Heart right ventricle (tissue), 16 donors: ENCODE measurements at regions not wholly inside any gene's neighbourhood (a gene's known extent, or its start where the extent isn't known, plus 50 kb on each side); places are given as distances from the start of the nearest gene placed in this dataset.

Experiments used
- ATAC-seq, 8 donors: fragments of 200-7000 bp; cut with Tn5 transposase; one replicate each; pipeline ENCODE4 v1.9.1; 2020; ENCODE audit warnings: mild to moderate bottlenecking in 8 of 8, moderate library complexity in 8 of 8, moderate number of reproducible peaks in 1 of 8
- DNase-seq, 2 donors: peaks; one replicate each; pipeline ENCODE4 v3.0.0-alpha.2; 2020
- H3K27ac ChIP-seq, 10 donors: fragments of 200-600 bp; sonication (generic) in 2 of 10; one replicate each; pipeline versions ENCODE4 v1.5.0 to v1.8.0; 2020 to 2022; ENCODE audit warnings: mild to moderate bottlenecking in 3 of 10
- H3K27me3 ChIP-seq, 7 donors: fragments of 200-600 bp; one replicate each; pipeline ENCODE4 v1.8.0; 2021 to 2022; ENCODE audit warnings: mild to moderate bottlenecking in 2 of 7
- H3K36me3 ChIP-seq, 9 donors: fragments of 200-600 bp; sonication (generic) in 1 of 9; one replicate each; pipeline versions ENCODE4 v1.5.0 to v1.8.0; 2020 to 2022; ENCODE audit warnings: mild to moderate bottlenecking in 2 of 9
- H3K4me1 ChIP-seq, 9 donors: fragments of 200-600 bp; sonication (generic) in 1 of 9; one replicate each; pipeline versions ENCODE4 v1.5.0 to v1.8.0; 2020 to 2022; ENCODE audit warnings: mild to moderate bottlenecking in 4 of 9
- H3K4me3 ChIP-seq, 10 donors: fragments of 200-600 bp; sonication (generic) in 2 of 10; one replicate each; pipeline versions ENCODE4 v1.5.0 to v1.8.0; 2020 to 2022; ENCODE audit warnings: mild to moderate bottlenecking in 7 of 10, moderate library complexity in 2 of 10
- H3K9me3 ChIP-seq, 11 donors: fragments of 200-600 bp in 10 of 11; sonication (generic) in 2 of 11; one replicate each; pipeline versions ENCODE4 v1.5.0 to v1.8.0; 2013 to 2022; ENCODE audit warnings: mild to moderate bottlenecking in 2 of 11, control low read depth in 1 of 11, moderate library complexity in 1 of 11
- CTCF ChIP-seq, 9 donors: fragments of 200-600 bp; sonication (generic) in 2 of 9; IDR thresholded peaks; one replicate each; pipeline versions ENCODE4 v1.5.0 to v1.8.0; 2021 to 2022; ENCODE audit warnings: antibody characterized with exemption in 9 of 9, mild to moderate bottlenecking in 5 of 9, moderate library complexity in 1 of 9
- WGBS, 2 donors: extraction: QIAGEN DNeasy Blood & Tissue Kit; methylation state at CpG; one replicate each; pipeline ENCODE4 v1.1.7; 2013; ENCODE audit warnings: inconsistent platforms in 1 of 2; 5-methylcytosine and 5-hydroxymethylcytosine counted together
- intact Hi-C, 10 donors: fragments of 100-400 bp; cut with DNase I; formaldehyde crosslinking; loops; one replicate each; pipeline versions ENCODE4 v1.11.1 to v1.14.2; 2022
- donor health status: Arrhythmogenic right ventricular cardiomyopathy.
- donor health status: ischemic (EF 13 %, LVEDD 7.1; RV severe dilation, severe dysfunction).
- donor health status: healthy with polysubstance abuse.
- donor health status: DM: no; HTN: yes; CAD: no.
- donor health status: DM: no; HTN: no; CAD: no.
- donor health status: ischemic (EF 25% LVEDD 6.9; RV normal size, moderate dysfunction).
- donor health status: ischemic (EF 25% LVEDD 5.7; RV mildly dilated, moderate dysfunction).
- donor health status: healthy.
- donor health status: DM: yes; HTN: yes; CAD: no.
- donor health status: Ischemic cardiomyopathy.
- donor health status: ischemic (EF 35%, LVEDD 5.7; RV mildly dilated, moderate dysfunction).
- donor health status: nonischemic (EF 11% LVEDD 7.7; RV severe dilation, severe dysfunction).
- donor health status: DM: yes; HTN: yes; CAD: no.
- donor health status: PGD.
- donor health status: ischemic (EF 29% LVEDD 5.4; RV normal size, mild dysfunction).
- donor health status: nonischemic (EF 23%, LVEDD 6.1; RV moderate dilation, normal function).

- no peak for DNase-seq
- 82 to 84% methylated on average over 8 of the region's 8 CpGs for WGBS, 2 donors
- intact Hi-C loops = no loop called here
- no peak for ATAC-seq
- Histone ChIP-seq H3K4me1 (no peaks in the 10 kb centered on the region), H3K9me3 (no peaks in the 10 kb centered on the region), H3K36me3 (no peaks in the 10 kb centered on the region), H3K27ac (no peak overlapping the region), H3K27me3 (no peaks in the 10 kb centered on the region), H3K4me3 (no peak overlapping the region)
- no peak for TF ChIP-seq CTCF (IDR thresholded peaks at IDR 0.05)
Observed at GRCh38 chr14:85310491-85311272, 219.3 kb upstream of the FLRT2 start.

- no peak for ATAC-seq
- peaks cover 0 to 5% (median 0%) of the 10 kb centered on the region in 7 donors for H3K27me3 ChIP-seq
- no peak overlapping the region for H3K4me3 ChIP-seq
- WGBS, 2 donors = 87 to 89% methylated on average over 2 of the region's 2 CpGs
- DNase-seq = no peak
- no peaks in the 10 kb centered on the region for H3K36me3 ChIP-seq
- no peaks in the 10 kb centered on the region for H3K9me3 ChIP-seq
- TF ChIP-seq CTCF (IDR thresholded peaks at IDR 0.05) = no peak
- H3K27ac ChIP-seq = no peak overlapping the region
- no peaks in the 10 kb centered on the region for H3K4me1 ChIP-seq
- intact Hi-C loops = no loop called here
Observed at GRCh38 chr14:85313560-85314207, 216.3 kb upstream of the FLRT2 start.

- intact Hi-C loops = no loop called here
- H3K4me3 ChIP-seq = no peak overlapping the region
Observed at GRCh38 chr14:85315290-85315689, 214.7 kb upstream of the FLRT2 start.

More at GRCh38 chr14:85315290-85315689, 214.7 kb upstream of the FLRT2 start:
- DNase-seq (no peak), ATAC-seq (no peak)
- no peak overlapping the region for H3K27ac ChIP-seq
- H3K27me3 ChIP-seq = peaks cover 0 to 5% (median 0%) of the 10 kb centered on the region in 7 donors
- peaks cover 0 to 8% (median 4%) of the 10 kb centered on the region in 9 donors for H3K4me1 ChIP-seq
- no peaks in the 10 kb centered on the region for H3K9me3 ChIP-seq
- no peaks in the 10 kb centered on the region for H3K36me3 ChIP-seq
- 70 to 77% methylated on average over 3 of the region's 3 CpGs for WGBS, 2 donors
- TF ChIP-seq CTCF (IDR thresholded peaks at IDR 0.05) = no peak
